ENCODE measurements at regions not wholly inside any gene's neighbourhood (a gene's known extent, or its start where the extent isn't known, plus 50 kb on each side); places are given as distances from the start of the nearest gene placed in this dataset.
"Not testable (repeated sequence)": the region's sequence is repeated elsewhere in the genome, so short reads cannot be mapped to it uniquely, and the experiment has no call there.

GRCh38 chr9:33703430-33704102 lies 91.8 kb upstream of the PRSS3 start:
- DNase-seq (ENCODE audit: low read depth): no peak
- no peak overlapping the region for H3K4me3 ChIP-seq (ENCODE audit: low read depth, low read length)
- in situ Hi-C loops (cut with HindIII; ENCODE audit: low sequenced_read_pairs): no loop called here
- TF ChIP-seq, protein P1, sequence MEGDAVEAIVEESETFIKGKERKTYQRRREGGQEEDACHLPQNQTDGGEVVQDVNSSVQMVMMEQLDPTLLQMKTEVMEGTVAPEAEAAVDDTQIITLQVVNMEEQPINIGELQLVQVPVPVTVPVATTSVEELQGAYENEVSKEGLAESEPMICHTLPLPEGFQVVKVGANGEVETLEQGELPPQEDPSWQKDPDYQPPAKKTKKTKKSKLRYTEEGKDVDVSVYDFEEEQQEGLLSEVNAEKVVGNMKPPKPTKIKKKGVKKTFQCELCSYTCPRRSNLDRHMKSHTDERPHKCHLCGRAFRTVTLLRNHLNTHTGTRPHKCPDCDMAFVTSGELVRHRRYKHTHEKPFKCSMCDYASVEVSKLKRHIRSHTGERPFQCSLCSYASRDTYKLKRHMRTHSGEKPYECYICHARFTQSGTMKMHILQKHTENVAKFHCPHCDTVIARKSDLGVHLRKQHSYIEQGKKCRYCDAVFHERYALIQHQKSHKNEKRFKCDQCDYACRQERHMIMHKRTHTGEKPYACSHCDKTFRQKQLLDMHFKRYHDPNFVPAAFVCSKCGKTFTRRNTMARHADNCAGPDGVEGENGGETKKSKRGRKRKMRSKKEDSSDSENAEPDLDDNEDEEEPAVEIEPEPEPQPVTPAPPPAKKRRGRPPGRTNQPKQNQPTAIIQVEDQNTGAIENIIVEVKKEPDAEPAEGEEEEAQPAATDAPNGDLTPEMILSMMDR (IDR thresholded peaks at IDR 0.05; ENCODE audit: low read depth, low read length, missing control alignments): no peak

GRCh38 chr9:33705440-33705839 lies 89.9 kb upstream of the PRSS3 start:
- in situ Hi-C loops (cut with HindIII; ENCODE audit: low sequenced_read_pairs); DNase-seq (ENCODE audit: low read depth): not testable (repeated sequence)

DNA sequence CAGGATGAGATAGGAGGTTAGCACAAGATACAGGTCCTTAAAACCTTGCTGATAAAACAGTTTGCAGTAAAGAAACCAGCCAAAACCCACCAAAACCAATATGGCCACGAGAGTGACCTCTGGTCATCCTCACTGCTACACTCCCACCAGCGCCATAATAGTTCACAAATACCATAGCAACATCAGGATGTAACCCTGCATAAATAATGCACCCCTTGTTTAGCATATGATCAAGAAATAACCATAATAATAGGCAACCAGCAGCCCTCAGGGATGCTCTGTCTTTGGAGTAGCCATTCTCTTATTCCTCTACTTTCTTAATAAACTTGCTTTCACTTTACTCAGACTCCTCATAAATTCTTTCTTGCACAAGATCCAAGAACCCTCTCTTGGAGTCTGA lies 86.9 kb upstream of the PRSS3 start:
- TF ChIP-seq, protein P1 (IDR thresholded peaks at IDR 0.05; ENCODE audit: low read depth, low read length, missing control alignments): no peak
- in situ Hi-C loops (cut with HindIII; ENCODE audit: low sequenced_read_pairs): no loop called here
- no peak for DNase-seq (ENCODE audit: low read depth)
- no peak overlapping the region for H3K4me3 ChIP-seq (ENCODE audit: low read depth, low read length)

More at GRCh38 chr9:33705440-33705839, 89.9 kb upstream of the PRSS3 start:
- not testable (repeated sequence) for H3K4me3 ChIP-seq (ENCODE audit: low read depth, low read length)

GRCh38 chr9:33709269-33709668 lies 86.1 kb upstream of the PRSS3 start:
- in situ Hi-C loops (cut with HindIII; ENCODE audit: low sequenced_read_pairs): no loop called here

DNA sequence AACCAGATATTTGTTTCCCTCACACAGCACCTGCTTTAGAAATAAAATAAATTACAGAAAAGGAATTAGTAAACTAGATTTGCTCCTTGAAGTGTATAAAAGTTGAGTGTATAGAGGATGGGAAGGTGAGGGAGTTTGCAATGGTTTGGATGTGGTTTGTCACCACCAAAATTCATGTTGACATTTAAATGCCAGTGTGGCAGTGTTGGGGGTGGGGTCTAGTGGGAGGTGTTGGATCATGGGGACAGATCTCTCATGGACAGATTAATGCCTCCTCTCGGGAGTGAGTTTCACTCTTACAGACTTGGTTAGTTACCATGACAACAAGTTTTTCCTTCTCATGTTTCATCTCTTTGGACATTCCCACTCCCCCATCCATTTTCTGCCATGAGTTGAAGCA lies 83.9 kb upstream of the PRSS3 start:
- in situ Hi-C loops (cut with HindIII; ENCODE audit: low sequenced_read_pairs); H3K4me3 ChIP-seq (ENCODE audit: low read depth, low read length); DNase-seq (ENCODE audit: low read depth): not testable (repeated sequence)

More at GRCh38 chr9:33709269-33709668, 86.1 kb upstream of the PRSS3 start:
- no peak for DNase-seq (ENCODE audit: low read depth)
- H3K4me3 ChIP-seq (ENCODE audit: low read depth, low read length): no peak overlapping the region
- TF ChIP-seq, protein P1 (IDR thresholded peaks at IDR 0.05; ENCODE audit: low read depth, low read length, missing control alignments): no peak

DNA sequence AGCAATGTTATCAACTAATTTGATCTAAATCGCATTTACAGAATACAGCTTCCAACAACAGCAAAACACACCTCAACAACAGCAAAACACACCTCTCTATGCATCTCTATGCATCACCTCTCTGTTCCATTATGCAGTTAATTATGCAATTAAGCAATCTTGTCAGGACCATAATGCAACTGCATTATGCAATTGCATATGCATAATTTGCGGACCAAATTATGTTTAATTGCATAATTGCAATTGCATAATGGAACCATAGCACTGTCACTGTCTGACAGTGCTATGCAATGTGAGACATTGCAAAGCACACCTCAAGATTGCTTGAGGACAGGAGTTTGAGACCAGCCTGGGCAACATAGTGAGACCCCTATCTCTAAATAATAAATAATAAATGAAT lies 80.4 kb upstream of the PRSS3 start:
- DNase-seq (ENCODE audit: low read depth): no peak
- TF ChIP-seq, protein P1 (IDR thresholded peaks at IDR 0.05; ENCODE audit: low read depth, low read length, missing control alignments): no peak
- in situ Hi-C loops (cut with HindIII; ENCODE audit: low sequenced_read_pairs): no loop called here
- H3K4me3 ChIP-seq (ENCODE audit: low read depth, low read length): no peak overlapping the region

GRCh38 chr9:33718987-33719386 lies 76.4 kb upstream of the PRSS3 start:
- H3K4me3 ChIP-seq (ENCODE audit: low read depth, low read length): no peak overlapping the region
- no peak for DNase-seq (ENCODE audit: low read depth)
- TF ChIP-seq, protein P1 (IDR thresholded peaks at IDR 0.05; ENCODE audit: low read depth, low read length, missing control alignments): no peak
- in situ Hi-C loops (cut with HindIII; ENCODE audit: low sequenced_read_pairs): no loop called here
